Activated CD4-positive, alpha-beta T cell treated with anti-CD3 and anti-CD28 coated beads, Interleukin-2, amount 50 U/mL, for 1 hour (primary cell): ENCODE measurements at regions not wholly inside any gene's neighbourhood (a gene's known extent, or its start where the extent isn't known, plus 50 kb on each side); places are given as distances from the start of the nearest gene placed in this dataset.
"Not testable (repeated sequence)": the region's sequence is repeated elsewhere in the genome, so short reads cannot be mapped to it uniquely, and the experiment has no call there.

Source experiments
- DNase-seq: peaks from one replicate; pipeline ENCODE4 v3.0.0-alpha.2; 2020

DNA sequence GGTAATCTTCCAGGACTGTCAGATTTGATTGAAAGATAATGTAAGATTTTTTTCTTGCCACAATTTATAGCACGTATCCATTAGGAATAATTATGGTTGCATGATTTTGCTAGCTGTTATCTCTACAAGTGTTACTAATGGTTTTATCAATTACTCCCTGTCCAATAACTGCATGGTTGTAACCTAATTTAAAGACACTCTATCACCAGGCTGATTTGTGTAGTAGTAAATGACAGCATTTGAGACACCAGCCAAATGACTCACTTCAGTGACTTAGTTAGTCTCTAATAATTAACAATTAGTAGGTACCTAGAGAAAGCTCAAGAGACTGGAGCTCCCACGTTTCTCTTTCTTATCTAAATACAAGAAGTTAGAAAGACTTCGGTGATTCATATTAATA, 453.8 kb upstream of the POU3F2 start:
- no peak for DNase-seq

DNA sequence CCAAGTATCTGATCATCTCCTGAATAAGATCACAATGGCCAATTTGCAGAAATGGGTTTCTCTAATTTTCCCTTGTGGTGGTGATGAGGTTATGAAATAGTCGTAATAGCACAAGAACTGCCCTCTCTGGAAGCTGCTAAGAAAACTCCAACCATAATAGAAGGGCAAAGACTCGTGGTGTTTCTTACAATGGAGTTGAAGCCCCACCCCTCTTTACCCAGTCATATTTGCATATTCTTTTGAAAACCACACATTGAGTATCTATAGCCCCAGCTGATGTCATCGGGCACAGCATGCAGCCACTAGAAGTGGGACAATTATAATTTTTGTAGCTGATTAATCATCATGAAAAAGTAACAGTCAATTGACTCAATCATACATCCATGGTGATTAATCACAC, 452.1 kb upstream of the POU3F2 start:
- no peak for DNase-seq

DNA sequence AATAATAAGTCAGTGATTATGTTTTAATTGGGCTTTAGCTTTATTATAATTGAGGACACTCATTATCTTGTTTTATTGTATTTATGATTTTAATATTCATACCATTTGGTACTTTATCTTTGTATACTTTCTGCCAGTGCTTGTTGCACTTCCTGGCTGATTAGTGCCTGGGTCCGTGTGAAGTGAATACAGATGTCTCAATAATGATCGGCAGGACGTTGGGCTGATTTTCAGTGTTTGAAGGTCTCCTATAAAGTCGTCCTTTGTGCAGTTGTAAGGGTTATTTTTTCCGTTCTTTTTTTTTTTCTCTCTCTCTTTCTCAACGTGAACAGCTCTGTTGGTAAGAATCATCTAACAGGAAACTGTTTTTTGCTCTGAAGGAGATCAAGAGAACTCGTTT, 450.0 kb upstream of the POU3F2 start:
- no peak for DNase-seq

- DNase-seq, result no peak
Observed at GRCh38 chr6:98384801-98385200, 449.6 kb upstream of the POU3F2 start.

DNA sequence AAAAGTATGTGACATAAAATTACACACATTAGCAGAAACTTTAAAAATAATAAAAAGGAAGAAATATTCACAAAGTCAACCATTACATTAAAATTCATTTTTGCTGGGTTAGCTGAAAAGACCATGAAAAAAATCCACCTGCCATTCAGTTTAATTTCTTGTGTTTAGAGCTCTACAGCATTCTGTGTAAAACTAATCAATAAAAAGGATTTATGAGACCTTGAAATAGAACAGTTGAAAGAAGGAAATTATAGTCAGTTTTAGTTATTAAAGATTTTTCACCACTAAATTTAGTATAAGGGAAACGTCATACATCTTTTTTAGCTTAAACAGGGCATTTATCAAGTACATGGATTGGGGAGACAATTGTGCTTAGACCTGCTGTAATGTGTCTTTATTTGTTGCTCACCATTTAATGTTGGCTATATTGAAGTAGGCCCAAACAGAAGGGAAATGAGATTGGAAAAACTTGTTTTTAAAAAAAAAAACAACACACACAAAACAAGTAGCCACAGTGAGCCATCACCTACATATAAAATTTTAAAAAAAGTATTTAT, 438.7 kb upstream of the POU3F2 start:
- no peak for DNase-seq

DNA sequence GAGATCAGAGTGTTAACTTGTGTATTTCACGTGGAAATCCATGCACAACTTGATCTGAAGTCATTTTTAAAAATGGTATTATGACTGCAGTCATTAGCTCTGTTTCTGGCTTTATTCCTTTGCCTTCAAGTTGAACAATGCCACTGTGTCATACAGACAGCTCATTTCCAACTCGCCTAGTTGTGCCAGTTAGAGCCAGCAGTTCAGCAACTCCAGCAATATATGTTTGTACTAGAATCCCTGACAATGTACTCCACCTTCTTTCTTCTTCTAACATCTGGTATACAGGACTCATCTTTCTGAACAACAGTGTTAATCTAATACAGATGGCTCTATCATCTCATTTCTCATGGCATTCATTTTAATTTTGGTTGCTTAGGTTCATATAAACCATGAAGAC, 418.3 kb upstream of the POU3F2 start:
- DNase-seq, result no peak

- not testable (repeated sequence) for DNase-seq
Observed at GRCh38 chr6:98416497-98417158, 417.7 kb upstream of the POU3F2 start.

DNA sequence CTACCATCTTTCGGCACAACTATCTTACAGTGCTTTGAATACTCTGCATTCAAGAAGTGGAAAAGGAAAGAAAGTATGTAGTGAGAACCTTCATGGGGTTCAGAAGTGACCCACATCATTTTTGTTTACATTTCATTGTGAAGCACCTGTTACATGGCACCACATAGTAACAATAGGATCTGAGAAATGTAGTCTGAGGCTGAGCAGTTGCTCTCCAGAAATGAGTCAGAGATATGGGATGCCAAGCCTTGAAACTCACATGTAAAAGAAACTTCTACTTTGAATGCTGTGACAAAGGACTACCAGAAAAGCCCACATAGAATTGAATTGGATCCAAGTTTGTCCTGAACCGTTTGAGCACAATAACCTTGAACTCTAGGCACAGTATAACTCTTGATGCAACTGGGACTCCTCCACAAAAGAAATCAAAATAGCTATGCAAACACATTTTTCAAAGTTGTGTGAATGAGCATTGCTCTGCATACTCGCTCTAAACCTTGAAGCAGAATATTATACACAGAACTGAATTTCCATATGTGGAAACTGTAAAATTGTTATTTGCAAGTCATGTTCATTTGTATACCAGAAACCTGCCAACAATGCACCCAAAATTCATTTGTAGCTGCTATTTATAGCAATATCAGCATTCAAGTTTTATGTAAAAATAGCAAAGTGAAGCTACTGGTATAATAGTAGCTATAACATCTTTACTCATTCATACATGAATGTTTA, 400.9 kb upstream of the POU3F2 start:
- no peak for DNase-seq

GRCh38 chr6:98443633-98444032, 390.7 kb upstream of the POU3F2 start:
- DNase-seq, result no peak

DNA sequence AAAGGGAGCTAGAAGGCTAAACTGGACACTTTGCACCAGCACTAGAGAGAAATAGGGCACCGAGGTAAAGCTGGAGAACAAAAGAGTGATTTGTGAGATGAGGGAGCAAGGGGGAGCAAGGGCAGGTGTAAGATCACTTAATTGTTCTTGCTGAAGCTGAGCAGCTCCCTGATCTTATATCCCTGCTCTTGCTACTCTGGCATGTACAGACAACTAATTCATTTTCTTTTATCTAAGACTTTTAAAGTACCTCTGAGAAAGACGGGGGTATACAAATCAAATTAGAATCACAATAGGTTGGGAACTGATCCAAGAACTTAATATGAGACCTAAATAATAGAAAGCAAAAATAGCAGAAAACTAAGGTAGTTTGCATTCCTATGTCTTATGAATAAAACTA, 381.7 kb upstream of the POU3F2 start:
- DNase-seq, result no peak

DNA sequence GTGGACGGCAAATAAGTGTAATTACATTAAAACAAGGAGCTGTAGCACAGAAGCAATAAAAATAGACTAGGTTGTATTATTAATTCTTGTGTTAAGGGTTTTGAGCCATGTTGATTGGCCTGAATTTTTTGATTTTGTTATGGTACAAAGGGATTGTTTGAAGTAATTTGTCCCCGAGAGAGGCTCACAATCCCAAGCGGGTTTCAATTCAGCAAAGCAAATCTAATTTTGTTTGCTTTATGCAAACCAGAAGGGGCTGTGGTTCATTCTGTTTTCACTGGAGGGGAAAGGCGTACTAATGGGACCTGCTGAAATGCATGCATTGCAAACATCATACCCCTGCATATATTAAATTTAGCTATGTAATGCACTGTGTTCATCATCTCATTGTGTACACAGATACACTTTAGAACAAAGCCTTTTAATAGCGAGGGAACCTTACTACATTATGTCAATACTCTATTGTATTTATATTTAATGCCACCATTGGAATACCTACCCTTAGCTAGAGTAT, 379.5 kb upstream of the POU3F2 start:
- DNase-seq, result no peak

GRCh38 chr6:98458708-98459107, 375.7 kb upstream of the POU3F2 start:
- no peak for DNase-seq

DNA sequence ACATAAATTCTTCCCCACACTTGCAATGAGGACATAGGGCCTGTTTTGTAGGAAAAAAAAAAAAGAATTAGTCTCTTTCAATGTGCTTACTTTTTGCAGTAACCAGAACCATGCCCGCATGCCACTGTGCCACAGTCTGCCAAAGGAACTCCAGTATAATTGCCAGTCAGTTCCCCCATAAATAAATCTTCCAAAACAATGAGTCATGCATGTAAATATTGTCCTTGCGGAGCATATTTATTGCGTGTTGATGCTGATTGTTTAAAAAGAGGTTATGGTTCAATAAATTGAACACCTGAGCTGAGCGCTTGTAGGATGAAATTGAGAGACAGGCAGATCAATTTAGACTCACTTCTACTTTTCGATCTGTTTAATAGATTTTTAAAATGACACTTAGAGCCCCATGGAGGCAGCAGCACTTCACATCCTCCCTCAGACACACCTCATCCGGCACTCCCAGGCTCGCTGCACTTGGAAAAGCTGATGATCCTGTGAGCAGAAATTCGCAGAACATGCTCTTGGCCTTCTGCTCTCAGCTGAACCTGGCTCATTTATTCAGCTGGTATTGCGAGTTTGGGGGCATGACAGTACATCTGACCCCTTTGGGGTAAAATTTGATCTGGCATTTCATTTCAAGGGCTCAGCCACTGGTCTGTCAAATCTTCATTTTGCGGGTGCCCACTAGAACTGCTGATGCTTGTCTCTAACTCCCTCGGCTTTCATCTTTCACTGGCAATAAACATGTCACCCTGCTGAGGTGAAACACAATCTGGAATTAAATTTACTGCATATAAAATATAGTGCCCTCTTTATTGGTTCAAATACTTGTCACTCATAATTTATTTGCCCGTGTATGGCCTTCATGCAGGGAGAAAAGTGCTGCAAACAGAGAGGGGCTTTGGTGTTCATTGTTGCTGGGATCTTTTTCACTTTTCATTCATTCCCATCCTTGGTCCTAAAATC, 371.1 kb upstream of the POU3F2 start:
- no peak for DNase-seq

GRCh38 chr6:98467091-98467490, 367.3 kb upstream of the POU3F2 start:
- DNase-seq, result no peak

- DNase-seq, result no peak
Observed at GRCh38 chr6:98467902-98468301, 366.5 kb upstream of the POU3F2 start.

DNA sequence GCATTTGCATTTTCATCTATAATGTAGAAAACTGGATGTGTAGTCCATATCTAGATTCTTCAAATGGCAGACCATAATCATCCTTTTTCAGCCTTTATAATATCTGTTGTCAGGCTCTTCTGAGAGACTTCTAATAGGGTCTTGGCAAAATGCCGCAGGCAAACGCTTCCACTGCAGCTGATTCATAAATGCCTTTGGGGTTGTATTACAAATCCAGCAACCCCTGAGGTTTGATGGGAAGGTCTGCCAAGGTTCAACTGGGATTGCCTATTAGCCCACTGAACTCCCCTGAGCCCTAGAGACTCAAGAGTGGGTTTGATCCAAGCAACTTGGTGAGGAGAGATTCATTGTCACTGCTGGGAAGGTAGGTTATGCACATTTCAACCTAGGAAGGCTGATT, 365.2 kb upstream of the POU3F2 start:
- no peak for DNase-seq

DNA sequence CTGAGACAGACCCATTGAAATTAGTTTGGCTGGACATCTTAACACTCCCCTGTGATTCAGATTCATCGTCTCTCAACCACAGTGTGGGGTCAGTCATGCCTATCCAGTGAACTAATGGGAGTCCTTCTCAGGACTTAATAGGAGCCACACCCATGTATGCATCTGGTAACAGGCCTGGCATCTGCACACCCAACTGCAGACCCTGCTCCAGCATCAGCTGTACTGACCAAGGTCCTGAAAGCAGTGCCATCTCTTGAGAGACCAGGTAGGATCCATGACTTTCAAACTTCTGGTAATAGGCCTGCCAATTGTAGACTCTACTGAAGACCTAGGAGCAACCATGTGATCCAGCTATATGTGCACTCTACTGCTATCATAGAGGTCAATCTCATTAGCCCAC, 363.6 kb upstream of the POU3F2 start:
- no peak for DNase-seq

GRCh38 chr6:98471444-98471843, 362.9 kb upstream of the POU3F2 start:
- DNase-seq, result no peak

- no peak for DNase-seq
Observed at GRCh38 chr6:98477231-98477630, 357.1 kb upstream of the POU3F2 start.

- no peak for DNase-seq
Observed at GRCh38 chr6:98484696-98485095, 349.7 kb upstream of the POU3F2 start.

DNA sequence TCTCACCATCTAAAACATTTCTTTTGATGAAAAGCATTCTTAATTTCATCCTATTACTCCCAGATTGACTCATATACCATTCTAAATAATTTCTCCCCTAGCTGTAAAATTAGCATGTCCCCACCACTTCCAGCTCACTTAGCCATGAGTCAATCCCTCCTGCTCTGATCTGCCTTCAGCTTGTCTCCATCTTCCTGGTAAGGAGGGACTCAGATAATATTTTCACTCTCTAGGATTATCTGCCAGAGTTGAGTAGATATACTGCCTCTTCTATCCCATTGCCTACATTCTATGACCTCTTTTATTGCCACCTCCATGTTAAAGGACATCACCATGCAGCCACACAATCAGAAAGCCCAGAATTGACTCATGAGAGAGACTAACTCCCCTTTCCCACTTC, 348.8 kb upstream of the POU3F2 start:
- no peak for DNase-seq

DNA sequence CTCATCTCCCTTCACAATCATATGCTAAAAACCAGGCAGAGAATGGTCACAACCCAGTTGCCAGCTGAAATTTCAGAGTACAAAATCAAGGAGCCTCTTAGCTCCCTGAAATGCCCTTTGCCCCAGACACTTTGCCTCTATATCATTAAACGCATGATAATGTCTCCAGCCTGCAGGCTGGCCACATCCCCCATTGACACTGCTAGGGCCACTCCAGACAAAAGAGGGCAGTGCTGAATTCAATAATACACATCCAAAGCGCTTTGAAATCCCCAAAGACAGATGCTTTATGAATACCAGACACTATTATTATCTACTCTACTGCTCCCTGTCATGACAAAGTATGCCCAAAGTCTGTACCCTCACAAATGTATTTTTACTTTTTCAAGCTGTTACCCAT, 348.3 kb upstream of the POU3F2 start:
- DNase-seq, result no peak

DNA sequence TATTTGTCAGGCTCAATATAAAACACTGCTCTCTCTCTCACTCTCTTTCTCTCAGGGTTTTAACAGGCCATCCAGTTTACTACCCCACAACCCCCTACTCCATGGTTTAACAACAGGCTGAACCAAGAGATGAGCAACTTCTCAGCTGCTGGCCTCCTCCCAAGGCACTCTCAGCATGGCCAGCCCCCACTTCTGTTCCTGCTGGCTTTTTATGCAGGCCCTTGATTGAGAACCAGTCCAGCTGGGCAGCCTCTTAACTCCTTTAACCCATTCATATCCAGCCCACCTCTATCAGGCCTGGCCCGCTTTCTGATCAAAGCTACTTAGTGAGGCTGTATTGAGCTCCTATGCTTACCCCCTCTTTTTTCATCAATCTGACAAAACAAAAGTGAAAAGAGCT, 346.8 kb upstream of the POU3F2 start:
- DNase-seq, result no peak
